Natural killer cell treated with Interleukin-12 subunit alpha and Interleukin-12 subunit beta and Interleukin-15 and Interleukin-18, amount 100 ng/mL, for 72 hours (primary cell): ENCODE measurements at regions not wholly inside any gene's neighbourhood (a gene's known extent, or its start where the extent isn't known, plus 50 kb on each side); places are given as distances from the start of the nearest gene placed in this dataset.

ENCODE experiments used
- ATAC-seq, 2 donors: fragments of 150-1000 bp; cut with Tn5 transposase in 1 of 2; sonication (Bioruptor Pico), chemical (Tn5 transposase) in 1 of 2; 2 replicates each; pipeline ENCODE4 v1.10.0; 2021
- DNase-seq: peaks from one replicate; pipeline ENCODE4 v3.0.0; 2022; ENCODE audit warnings: low spot score
- H3K27ac Mint-ChIP-seq, 2 donors: 1 replicate in 1 of 2; 2 replicates in 1 of 2; pipeline ENCODE4 v1.8.0; 2022; ENCODE audit warnings: mixed read lengths in 2 of 2, mild to moderate bottlenecking in 1 of 2, moderate library complexity in 1 of 2
- H3K27me3 Mint-ChIP-seq, 2 donors: 1 replicate in 1 of 2; 2 replicates in 1 of 2; pipeline ENCODE4 v1.8.0; 2022; ENCODE audit warnings: mixed read lengths in 2 of 2
- H3K36me3 Mint-ChIP-seq: one replicate; pipeline ENCODE4 v1.8.0; 2022; ENCODE audit warnings: mixed read lengths
- H3K4me1 Mint-ChIP-seq, 2 donors: 1 replicate in 1 of 2; 2 replicates in 1 of 2; pipeline ENCODE4 v1.8.0; 2022; ENCODE audit warnings: low read depth in 2 of 2, mixed read lengths in 2 of 2, mild to moderate bottlenecking in 1 of 2
- H3K4me3 Mint-ChIP-seq: one replicate; pipeline ENCODE4 v1.8.0; 2022; ENCODE audit warnings: mixed read lengths
- H3K9me3 Mint-ChIP-seq: 2 replicates; pipeline ENCODE4 v1.8.0; 2022; ENCODE audit warnings: mixed read lengths

DNA sequence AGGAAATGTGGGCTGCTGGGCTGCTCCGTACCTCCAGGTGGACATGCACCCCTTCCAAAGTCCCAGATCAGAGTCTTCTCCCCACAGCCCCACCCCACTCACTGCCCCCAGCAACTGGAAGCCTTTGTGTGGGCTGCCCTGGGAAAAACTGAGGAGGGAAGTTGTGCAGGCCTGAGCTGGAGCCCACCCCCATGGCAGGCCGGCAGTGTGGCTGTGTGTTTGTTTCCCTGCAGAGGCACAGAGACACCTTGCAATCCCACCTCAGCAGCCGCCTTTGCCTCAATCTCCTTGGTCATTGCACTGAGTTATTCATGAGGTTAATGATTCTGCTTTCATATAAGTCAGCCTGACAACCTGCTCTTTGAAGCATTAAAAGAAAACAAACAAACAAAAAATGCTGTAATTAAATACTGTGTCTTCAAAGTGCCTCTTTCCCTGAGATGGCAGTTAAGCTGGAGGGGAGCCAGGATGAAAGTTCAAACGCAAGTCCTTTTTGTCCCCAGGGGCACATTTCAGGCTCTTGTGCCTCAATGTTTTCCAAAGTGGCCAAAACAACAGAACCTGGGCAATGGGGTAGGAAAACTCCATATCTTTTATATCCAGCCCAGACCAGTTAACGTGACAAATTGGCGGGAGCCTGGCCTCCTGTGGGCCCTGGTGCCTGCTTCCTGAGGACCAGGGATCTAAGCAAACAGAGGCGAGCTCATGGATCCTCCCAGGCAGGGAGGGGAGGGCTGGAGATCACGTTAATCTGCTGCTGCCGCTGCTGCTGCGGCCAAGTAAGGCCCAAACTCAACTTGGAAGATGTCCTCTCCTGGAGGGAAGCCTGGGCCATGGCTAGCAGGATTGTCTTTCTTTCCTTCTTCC is 51.9 kb upstream of the TSPAN11 start:
- H3K27me3 Mint-ChIP-seq: peaks cover 16 to 39% of the 10 kb centered on the region in 2 donors
- H3K27ac Mint-ChIP-seq: no peak overlapping the region
- DNase-seq (no peak), ATAC-seq (no peak)
- H3K36me3 Mint-ChIP-seq: no peaks in the 10 kb centered on the region
- peaks cover 0 to 6% of the 10 kb centered on the region in 2 donors for H3K4me1 Mint-ChIP-seq
- no peak overlapping the region for H3K4me3 Mint-ChIP-seq
- H3K9me3 Mint-ChIP-seq: peaks cover under 1% of the 10 kb centered on the region

DNA sequence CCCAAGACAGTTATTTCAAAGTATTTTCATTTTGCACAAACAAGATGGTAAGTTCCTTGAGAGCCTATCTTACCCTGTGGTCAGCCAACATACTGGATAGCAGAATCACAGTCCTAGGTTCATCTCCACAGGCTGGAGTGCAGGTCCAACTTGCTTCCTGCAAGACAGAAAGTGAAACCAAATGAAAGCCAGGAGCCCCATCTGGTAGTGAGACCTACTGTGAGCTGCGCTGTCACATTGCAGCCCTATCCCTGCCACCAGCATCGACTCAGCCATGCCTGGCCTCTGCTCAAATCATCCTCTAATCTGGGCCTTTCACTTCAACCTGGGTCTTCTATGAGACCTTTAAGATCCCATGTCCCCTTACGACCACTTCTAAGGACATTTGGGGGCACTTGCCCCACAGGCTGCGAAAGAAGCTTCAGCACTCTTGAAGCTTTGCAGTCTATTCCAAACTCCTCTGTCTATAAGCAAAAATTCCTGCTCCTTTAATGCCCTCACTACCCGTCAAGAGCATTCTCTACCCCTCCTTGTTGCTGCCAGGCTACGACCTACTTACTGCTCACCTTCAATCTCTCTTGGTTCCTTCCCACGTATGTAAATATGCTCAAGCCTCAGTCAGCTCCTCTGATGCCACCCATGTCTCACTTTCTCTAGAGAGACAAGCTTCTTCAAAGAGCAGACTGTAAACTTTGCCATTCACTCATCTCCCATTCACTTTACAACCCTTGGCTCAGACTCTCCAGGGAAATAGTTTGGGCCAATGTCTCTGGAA is 55.9 kb upstream of the TSPAN11 start:
- H3K4me1 Mint-ChIP-seq: peaks cover 0 to 9% of the 10 kb centered on the region in 2 donors
- H3K4me3 Mint-ChIP-seq: no peak overlapping the region
- no peaks in the 10 kb centered on the region for H3K36me3 Mint-ChIP-seq
- ATAC-seq: no peak
- no peak for DNase-seq
- H3K27ac Mint-ChIP-seq: no peak overlapping the region
- peaks cover 9 to 27% of the 10 kb centered on the region in 2 donors for H3K27me3 Mint-ChIP-seq
- peaks cover 3% of the 10 kb centered on the region for H3K9me3 Mint-ChIP-seq

DNA sequence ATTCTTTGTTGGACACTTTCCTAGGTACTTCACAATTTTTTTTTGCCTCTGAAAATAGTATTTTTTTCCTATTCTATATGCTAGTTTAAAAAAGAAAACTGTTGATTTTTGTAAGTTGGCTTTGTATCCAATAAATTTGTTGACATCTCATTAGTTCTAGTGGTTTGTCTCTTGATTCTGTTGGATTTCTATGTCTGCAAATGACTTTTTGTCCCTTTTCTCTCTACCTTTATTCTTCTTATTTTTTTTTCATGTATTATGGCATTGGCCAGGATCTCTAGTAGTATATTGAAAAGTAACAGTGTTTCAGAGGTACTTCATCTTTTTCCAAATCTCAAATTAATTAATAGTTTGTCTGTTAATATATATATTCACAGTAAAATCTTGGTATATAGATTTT is 59.1 kb upstream of the TSPAN11 start:
- H3K27me3 Mint-ChIP-seq: peaks cover 19 to 42% of the 10 kb centered on the region in 2 donors
- H3K4me1 Mint-ChIP-seq: peaks cover 0 to 9% of the 10 kb centered on the region in 2 donors
- H3K27ac Mint-ChIP-seq: no peak overlapping the region
- DNase-seq (no peak), ATAC-seq (no peak)
- H3K4me3 Mint-ChIP-seq: no peak overlapping the region
- H3K9me3 Mint-ChIP-seq: peaks cover 3% of the 10 kb centered on the region
- H3K36me3 Mint-ChIP-seq: no peaks in the 10 kb centered on the region

DNA sequence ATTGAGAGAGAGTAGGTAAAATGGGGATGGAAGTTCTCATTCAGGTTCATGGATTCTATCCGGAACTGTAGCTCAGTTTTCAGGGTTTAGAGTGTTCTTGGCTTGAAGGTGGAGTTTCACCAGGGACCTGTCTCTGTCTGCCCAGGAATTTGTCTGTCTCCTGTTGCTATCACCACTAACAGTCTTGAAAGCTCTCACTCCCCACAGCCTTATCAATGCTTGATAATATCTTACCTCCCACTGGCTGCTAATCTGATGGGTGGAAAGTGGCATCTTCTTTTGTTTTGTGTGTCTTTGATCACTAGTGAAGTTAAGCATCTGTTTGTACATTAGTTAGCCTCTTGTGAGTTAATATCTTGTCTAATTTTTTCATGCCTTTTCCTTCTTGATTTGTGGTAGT is 60.3 kb upstream of the TSPAN11 start:
- Mint-ChIP-seq H3K36me3 (no peaks in the 10 kb centered on the region), H3K27ac (no peak overlapping the region), H3K9me3 (peaks cover 3% of the 10 kb centered on the region), H3K4me3 (no peak overlapping the region), H3K4me1 (peaks cover 0 to 9% of the 10 kb centered on the region in 2 donors), H3K27me3 (peaks cover 19 to 42% of the 10 kb centered on the region in 2 donors)
- DNase-seq: no peak
- no peak for ATAC-seq

DNA sequence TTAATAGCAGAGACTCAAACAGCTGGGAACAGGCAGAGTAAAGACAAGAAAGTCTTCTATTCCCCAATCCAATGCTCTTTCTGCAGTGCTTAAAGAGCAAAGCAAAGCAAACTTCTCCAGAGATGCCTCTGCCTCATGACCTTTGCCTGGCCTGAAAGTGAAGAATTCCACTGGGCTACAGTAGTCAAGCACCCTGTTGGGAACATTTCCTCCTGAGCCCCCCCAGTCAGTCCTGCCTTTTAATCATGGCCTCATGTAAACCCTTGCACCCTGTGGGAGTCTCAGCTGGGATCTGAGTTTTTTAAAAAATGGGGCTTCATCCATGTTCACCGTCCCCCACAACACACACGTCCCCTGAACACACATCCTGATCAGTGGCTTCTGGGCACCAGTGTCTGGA is 62.7 kb upstream of the TSPAN11 start:
- no peak overlapping the region for H3K27ac Mint-ChIP-seq
- H3K4me1 Mint-ChIP-seq: no peaks in the 10 kb centered on the region
- no peaks in the 10 kb centered on the region for H3K36me3 Mint-ChIP-seq
- no peak for DNase-seq
- no peak for ATAC-seq
- peaks cover 15 to 36% of the 10 kb centered on the region in 2 donors for H3K27me3 Mint-ChIP-seq
- H3K4me3 Mint-ChIP-seq: no peak overlapping the region
- no peaks in the 10 kb centered on the region for H3K9me3 Mint-ChIP-seq

DNA sequence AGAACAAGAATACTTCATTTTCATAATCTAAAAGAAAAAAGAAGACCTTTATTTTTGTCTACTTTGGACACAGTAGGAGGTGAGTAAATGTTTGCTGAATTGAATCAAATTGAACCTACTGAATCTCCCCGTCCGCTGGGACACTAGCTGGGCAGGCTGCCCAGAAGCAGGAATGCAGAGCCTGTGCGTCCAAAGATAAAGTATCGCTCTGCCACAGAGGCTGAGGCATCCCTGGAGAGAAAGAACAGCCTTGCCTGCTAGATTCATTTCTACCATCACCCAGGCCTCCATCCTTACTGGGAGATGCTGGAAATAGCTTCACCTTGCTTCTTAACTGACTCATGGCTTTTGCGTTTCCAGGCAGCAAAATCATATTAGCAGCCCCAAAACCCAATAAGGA is 64.1 kb upstream of the TSPAN11 start:
- Mint-ChIP-seq H3K36me3 (no peaks in the 10 kb centered on the region), H3K4me1 (no peaks in the 10 kb centered on the region), H3K27ac (no peak overlapping the region), H3K4me3 (no peak overlapping the region), H3K9me3 (no peaks in the 10 kb centered on the region), H3K27me3 (peaks cover 15 to 36% of the 10 kb centered on the region in 2 donors)
- ATAC-seq (no peak), DNase-seq (no peak)

DNA sequence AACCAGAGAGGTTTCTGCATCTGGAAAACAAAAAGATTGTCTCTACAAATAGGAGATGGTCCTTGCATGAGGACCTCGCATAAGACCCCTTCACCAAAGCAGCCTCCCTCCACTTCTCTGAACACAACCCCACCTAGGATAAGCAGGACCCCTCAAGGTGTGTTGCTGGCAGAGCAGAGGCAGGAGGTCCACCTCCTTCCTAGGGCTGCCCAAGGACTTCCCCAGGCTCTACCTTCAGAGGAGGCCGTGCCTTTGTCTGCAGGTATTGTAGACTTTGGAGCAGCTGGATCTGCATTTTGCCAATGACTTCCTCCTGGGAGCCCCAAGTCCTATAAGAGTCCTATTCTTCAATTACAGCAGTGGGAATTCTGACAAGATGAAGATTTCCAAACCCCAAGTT is 67.3 kb upstream of the TSPAN11 start:
- Mint-ChIP-seq H3K4me3 (no peak overlapping the region), H3K27ac (no peak overlapping the region), H3K36me3 (no peaks in the 10 kb centered on the region), H3K4me1 (no peaks in the 10 kb centered on the region), H3K27me3 (peaks cover 6 to 8% of the 10 kb centered on the region in 2 donors), H3K9me3 (no peaks in the 10 kb centered on the region)
- ATAC-seq (peak; percentile 31 to 69), DNase-seq (no peak)

DNA sequence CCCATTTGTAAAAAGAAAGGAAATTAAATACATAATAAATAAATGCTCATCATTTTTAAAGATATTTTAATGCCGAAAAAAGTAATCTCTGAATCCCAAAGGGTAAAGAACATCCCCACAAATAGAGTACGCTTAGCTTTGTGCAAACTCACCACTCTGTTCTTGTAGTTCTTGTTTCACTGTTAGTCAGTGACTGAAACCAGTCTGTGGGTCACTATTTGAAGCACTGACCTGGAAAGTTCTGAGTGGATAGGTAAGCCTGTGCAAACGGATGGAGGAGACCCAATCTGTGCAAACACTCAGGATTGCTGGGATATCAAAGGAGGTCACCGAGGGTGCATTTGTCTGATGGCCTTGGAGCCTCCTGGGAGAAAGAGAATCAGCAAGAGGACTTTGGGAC is 68.1 kb upstream of the TSPAN11 start:
- ATAC-seq: no peak
- DNase-seq: no peak
- Mint-ChIP-seq H3K9me3 (no peaks in the 10 kb centered on the region), H3K4me1 (no peaks in the 10 kb centered on the region), H3K4me3 (no peak overlapping the region), H3K27me3 (peaks cover 6 to 8% of the 10 kb centered on the region in 2 donors), H3K27ac (no peak overlapping the region), H3K36me3 (no peaks in the 10 kb centered on the region)

DNA sequence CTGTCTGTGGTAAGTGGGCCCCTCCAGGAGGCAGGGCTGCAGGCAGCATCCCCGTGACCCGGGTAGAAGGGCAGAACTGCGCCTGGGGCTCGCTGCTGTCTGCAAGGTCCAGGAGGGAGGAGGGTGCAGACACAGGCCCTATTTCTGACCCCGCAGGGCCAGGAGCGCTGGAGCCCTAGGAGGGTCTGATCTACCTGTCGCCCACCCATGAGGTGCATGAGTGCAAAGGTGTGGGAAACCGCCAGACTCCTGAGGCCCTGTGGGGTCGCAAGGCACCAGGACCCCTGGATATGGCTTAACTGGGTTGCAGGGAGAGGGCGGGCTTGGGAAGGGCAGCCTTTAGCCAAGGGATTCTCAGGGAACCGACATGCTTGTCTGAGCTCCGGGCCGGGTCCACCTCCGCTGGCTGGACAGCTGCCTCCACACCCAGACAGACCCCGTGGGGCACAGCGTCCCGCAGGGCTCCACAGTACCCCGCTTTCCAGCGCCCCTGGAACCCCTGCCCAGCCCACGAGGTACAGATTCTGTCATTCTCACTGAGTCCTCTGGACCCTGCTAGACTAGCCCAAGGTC is 72.9 kb upstream of the TSPAN11 start:
- ATAC-seq (peak in 1 of 2 donors; percentile 55), DNase-seq (no peak)
- Mint-ChIP-seq H3K36me3 (no peaks in the 10 kb centered on the region), H3K9me3 (no peaks in the 10 kb centered on the region), H3K27ac (no peak overlapping the region), H3K4me3 (no peak overlapping the region), H3K4me1 (peaks cover 7 to 10% of the 10 kb centered on the region in 2 donors), H3K27me3 (peaks cover 0 to 3% of the 10 kb centered on the region in 2 donors)

DNA sequence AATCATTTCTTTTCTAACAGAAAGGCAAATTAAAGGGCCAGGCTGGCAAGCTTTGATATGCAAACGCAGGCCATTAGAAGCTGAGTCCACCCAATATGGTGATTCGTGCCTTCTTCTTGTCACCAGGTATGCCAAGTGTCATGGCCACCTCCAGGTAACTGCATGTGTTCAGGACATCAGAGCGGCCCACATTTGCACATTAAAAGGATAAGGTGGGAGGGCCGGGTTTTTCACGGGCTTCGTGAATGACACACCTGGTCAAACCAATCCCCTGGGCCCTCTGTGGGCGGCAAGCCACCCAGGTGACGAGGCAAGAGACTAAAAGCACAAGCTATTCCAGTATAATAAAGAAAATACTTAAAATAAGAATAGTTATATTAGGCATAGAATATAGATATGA is 75.9 kb upstream of the TSPAN11 start:
- DNase-seq (no peak), ATAC-seq (no peak)
- Mint-ChIP-seq H3K4me3 (no peak overlapping the region), H3K36me3 (no peaks in the 10 kb centered on the region), H3K9me3 (no peaks in the 10 kb centered on the region), H3K27ac (no peak overlapping the region), H3K4me1 (peaks cover 7 to 10% of the 10 kb centered on the region in 2 donors), H3K27me3 (no peaks in the 10 kb centered on the region)

DNA sequence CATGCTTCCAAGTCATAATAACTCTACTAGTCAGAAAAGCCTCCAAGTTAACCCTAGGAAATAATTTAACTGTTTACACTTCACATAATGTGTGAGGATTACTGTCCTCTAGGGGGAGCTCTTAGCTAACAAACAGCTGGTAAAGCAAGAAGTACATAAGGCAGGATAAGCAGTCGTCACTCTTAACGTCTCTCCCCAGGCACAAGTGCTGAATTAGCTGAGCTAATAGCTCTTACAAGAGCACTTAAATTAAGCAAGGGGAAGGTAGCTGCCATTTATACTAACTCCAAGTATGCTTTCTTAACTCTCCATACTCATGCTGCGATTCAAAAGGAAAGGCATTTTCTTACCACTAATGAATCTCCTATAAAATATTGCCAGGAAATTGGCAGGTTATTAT is 79.3 kb upstream of the TSPAN11 start:
- Mint-ChIP-seq H3K27me3 (peaks cover 3% of the 10 kb centered on the region in 2 donors), H3K36me3 (no peaks in the 10 kb centered on the region), H3K9me3 (no peaks in the 10 kb centered on the region), H3K27ac (no peak overlapping the region), H3K4me3 (no peak overlapping the region), H3K4me1 (peaks cover 10 to 13% of the 10 kb centered on the region in 2 donors)
- no peak for ATAC-seq
- DNase-seq: no peak

DNA sequence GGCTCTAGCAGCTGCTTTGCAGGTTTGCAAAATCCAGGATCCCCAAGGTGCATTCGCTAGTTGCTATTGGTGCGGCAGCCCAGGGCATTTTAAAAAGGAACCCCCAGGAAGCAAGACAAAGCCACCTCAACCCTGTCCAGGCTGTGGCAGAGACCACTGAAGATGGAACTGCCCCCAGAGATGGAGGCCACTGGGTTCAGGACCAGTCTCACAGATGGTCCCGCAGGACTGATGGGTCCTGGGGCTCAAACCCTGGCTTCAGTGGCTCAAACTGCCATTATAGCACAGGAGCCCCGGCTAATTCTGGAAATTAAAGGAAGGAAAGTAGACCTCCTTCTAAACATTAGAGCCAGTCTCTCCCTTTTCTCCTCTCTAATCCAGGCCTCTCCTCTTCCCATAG is 79.8 kb upstream of the TSPAN11 start:
- H3K27me3 Mint-ChIP-seq: peaks cover 3 to 8% of the 10 kb centered on the region in 2 donors
- H3K4me1 Mint-ChIP-seq: peaks cover 6 to 10% of the 10 kb centered on the region in 2 donors
- DNase-seq (no peak), ATAC-seq (no peak)
- no peaks in the 10 kb centered on the region for H3K36me3 Mint-ChIP-seq
- no peaks in the 10 kb centered on the region for H3K9me3 Mint-ChIP-seq
- H3K27ac Mint-ChIP-seq: no peak overlapping the region
- H3K4me3 Mint-ChIP-seq: no peak overlapping the region

DNA sequence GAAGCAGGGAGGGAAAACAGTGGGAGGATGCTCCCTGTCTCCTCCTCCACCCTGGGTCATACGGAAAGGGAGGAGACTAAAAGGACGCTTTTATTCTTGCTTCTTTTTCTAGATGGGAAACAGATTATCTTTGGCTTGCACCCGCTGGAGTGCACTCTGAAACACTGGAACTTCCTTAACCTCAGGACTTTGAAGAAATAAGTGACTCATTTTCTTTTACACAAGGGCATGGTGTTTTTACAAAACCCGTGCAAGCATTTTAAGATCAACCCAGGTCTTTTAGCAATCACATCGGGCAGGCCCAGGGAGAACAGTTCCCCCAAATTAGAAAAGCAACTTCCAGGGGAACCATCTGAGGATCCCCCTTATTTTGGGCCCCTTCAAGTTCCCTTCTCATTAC is 80.9 kb upstream of the TSPAN11 start:
- DNase-seq (no peak), ATAC-seq (no peak)
- H3K36me3 Mint-ChIP-seq: no peaks in the 10 kb centered on the region
- H3K9me3 Mint-ChIP-seq: no peaks in the 10 kb centered on the region
- peaks cover 3 to 8% of the 10 kb centered on the region in 2 donors for H3K27me3 Mint-ChIP-seq
- H3K4me3 Mint-ChIP-seq: no peak overlapping the region
- H3K27ac Mint-ChIP-seq: no peak overlapping the region
- peaks cover 0 to 6% of the 10 kb centered on the region in 2 donors for H3K4me1 Mint-ChIP-seq

DNA sequence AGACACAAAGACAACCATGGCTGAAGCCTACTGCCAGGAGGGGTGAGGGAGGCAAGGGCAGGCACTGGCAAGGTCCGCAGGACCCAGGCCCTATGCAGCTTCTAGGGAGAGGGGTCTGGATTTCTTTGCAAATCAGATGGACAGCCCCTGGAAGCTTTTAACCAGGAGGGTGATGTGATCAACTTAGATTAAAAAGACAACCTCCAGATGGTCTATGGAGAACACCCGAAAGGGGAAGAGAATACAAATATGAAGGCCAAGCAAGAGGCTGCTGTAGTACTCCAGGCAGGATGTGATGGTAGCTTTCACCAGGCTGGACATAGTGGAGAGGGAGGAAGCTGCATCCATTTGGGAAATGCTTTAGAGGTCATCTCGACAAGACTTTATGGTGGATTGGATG is 83.3 kb upstream of the TSPAN11 start:
- Mint-ChIP-seq H3K36me3 (no peaks in the 10 kb centered on the region), H3K4me1 (peaks cover 0 to 6% of the 10 kb centered on the region in 2 donors), H3K9me3 (no peaks in the 10 kb centered on the region), H3K27me3 (peaks cover 7 to 15% of the 10 kb centered on the region in 2 donors), H3K27ac (no peak overlapping the region), H3K4me3 (no peak overlapping the region)
- ATAC-seq: no peak
- DNase-seq: no peak
